ENCODE measurements at regions not wholly inside any gene's neighbourhood (a gene's known extent, or its start where the extent isn't known, plus 50 kb on each side); places are given as distances from the start of the nearest gene placed in this dataset.

DNA sequence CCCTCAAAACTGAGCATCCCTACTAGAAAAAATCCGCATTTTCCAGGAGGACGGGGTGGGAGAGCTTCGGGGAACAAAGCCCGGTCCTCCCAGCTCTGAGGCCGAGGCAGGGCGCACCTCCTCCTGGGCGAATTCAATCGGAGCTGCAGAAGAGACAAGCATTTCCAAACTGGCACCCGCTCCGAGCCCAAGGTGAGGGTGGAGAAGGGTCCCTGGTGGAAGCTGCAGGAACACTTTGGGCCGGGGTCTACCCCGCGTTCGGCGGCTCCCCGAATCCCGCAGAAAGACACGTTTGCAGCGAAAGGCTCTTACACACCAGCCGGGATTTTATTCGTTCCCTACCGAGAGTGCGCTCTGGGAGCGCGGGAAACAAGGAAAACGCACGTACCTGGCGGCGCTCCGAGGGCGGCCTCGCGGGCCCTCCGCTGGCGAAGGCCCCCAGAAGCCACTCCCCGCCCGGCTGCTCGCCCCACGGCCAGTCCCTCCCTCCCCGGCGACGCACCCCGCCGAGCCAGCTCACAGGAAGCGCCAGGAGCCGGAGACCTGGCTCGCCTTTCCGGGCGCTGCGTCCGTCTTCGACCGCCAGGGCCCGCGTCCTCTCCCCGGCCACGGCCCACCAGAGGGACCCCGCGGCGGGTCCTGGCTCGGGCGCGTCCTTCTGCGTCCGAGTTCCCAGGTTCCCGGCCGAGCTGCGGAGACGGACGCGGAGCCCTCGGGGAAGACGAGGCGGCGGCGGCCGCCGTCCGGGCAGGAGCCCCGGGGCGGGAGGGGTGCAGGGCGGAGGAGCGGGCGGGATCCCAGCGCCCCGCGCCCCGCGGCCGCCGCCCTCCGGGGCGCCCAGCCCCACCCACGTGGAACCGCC is 49.8 kb upstream of the BAHCC1 start:
- Histone ChIP-seq H3K9me3 (no peaks in the 10 kb centered on the region), H3K4me3 (peak overlapping the region; percentile 88), H3K27me3 (ENCODE audit: insufficient read depth in 3 of 3, low read length in 2 of 3) (no peaks in the 10 kb centered on the region), H3K27ac (peak overlapping the region; percentile 95), H3K36me3 (ENCODE audit: insufficient read depth in 1 of 2, low read depth in 1 of 2) (no peaks in the 10 kb centered on the region), H3K4me1 (peaks cover 17% of the 10 kb centered on the region)
- intact Hi-C loops (cut with DNase I) = loop anchor here in 1 of 2 donors (2.0 kb wide), 1 partner anchor 41 kb away; no protein-coding TSS in a partner anchor
- ATAC-seq (peak; percentile 67 to 76 (median 70)), DNase-seq (peak; percentile 94 to 97)
- 0 to 1% (median 0%) methylated on average over 57 to 94 of the region's 95 CpGs for WGBS, 3 donors
- TF ChIP-seq, protein P1, sequence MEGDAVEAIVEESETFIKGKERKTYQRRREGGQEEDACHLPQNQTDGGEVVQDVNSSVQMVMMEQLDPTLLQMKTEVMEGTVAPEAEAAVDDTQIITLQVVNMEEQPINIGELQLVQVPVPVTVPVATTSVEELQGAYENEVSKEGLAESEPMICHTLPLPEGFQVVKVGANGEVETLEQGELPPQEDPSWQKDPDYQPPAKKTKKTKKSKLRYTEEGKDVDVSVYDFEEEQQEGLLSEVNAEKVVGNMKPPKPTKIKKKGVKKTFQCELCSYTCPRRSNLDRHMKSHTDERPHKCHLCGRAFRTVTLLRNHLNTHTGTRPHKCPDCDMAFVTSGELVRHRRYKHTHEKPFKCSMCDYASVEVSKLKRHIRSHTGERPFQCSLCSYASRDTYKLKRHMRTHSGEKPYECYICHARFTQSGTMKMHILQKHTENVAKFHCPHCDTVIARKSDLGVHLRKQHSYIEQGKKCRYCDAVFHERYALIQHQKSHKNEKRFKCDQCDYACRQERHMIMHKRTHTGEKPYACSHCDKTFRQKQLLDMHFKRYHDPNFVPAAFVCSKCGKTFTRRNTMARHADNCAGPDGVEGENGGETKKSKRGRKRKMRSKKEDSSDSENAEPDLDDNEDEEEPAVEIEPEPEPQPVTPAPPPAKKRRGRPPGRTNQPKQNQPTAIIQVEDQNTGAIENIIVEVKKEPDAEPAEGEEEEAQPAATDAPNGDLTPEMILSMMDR (IDR thresholded peaks at IDR 0.05) = peak; percentile 39

Measured in psoas muscle (tissue), 7 donors.